GM12891 (cell line): ENCODE measurements at regions not wholly inside any gene's neighbourhood (a gene's known extent, or its start where the extent isn't known, plus 50 kb on each side); places are given as distances from the start of the nearest gene placed in this dataset.
A peak's percentile ranks its signal among the peaks of the same experiment; 100 is the strongest.
"Not testable (repeated sequence)": the region's sequence is repeated elsewhere in the genome, so short reads cannot be mapped to it uniquely, and the experiment has no call there.

ENCODE experiments used
- DNase-seq: peaks from one replicate; pipeline ENCODE4 v3.0.0; 2011; ENCODE audit warnings: low spot score; ENCODE audit not compliant: insufficient read length
- FAIRE-seq: peaks from 2 replicates; lab custom pipeline; 2011; peaks lifted over from hg19 to GRCh38; lab: Jason Lieb, UNC
- PAX5 ChIP-seq: IDR thresholded peaks from 2 replicates; pipeline ENCODE4 v1.6.1; 2011; ENCODE audit warnings: low read length, moderate library complexity, mild to moderate bottlenecking; ENCODE audit not compliant: insufficient read depth, severe bottlenecking
- POLR2A ChIP-seq: IDR thresholded peaks from 2 replicates; pipeline ENCODE4 v1.6.1; 2011; ENCODE audit warnings: low read depth, low read length, control low read depth
- POLR2AphosphoS5 ChIP-seq: IDR thresholded peaks from 2 replicates; pipeline ENCODE4 v1.6.1; 2011; ENCODE audit warnings: low read depth, low read length, control low read depth
- POU2F2 ChIP-seq: IDR thresholded peaks from 2 replicates; pipeline ENCODE4 v1.6.1; 2011; ENCODE audit warnings: low read depth, mild to moderate bottlenecking, control low read depth, low read length, moderate library complexity
- SPI1 ChIP-seq: IDR thresholded peaks from 2 replicates; pipeline ENCODE4 v1.6.1; 2011; ENCODE audit warnings: low read depth, low read length, control low read depth
- TAF1 ChIP-seq: IDR thresholded peaks from 2 replicates; pipeline ENCODE4 v1.6.1; 2011; ENCODE audit warnings: low read depth, low read length, control low read depth

GRCh38 chr6:21946298-21946783 is 350.5 kb downstream of the PRL start:
- no peak for FAIRE-seq
- TF ChIP-seq SPI1, result no peak
- TF ChIP-seq TAF1, result no peak
- TF ChIP-seq POLR2AphosphoS5, result no peak
- no peak for TF ChIP-seq POLR2A
- no peak for TF ChIP-seq POU2F2
- no peak for TF ChIP-seq PAX5
- DNase-seq, result no peak

- not testable (repeated sequence) for FAIRE-seq
These were observed 349.6 kb downstream of the PRL start for GRCh38 chr6:21947227-21947626.

GRCh38 chr6:21947731-21948386 is 349.0 kb downstream of the PRL start:
- DNase-seq (no peak), FAIRE-seq (no peak)
- TF ChIP-seq TAF1, result no peak

More at GRCh38 chr6:21947227-21947626, 349.6 kb downstream of the PRL start:
- not testable (repeated sequence) for DNase-seq

GRCh38 chr6:21949211-21949801 is 347.5 kb downstream of the PRL start:
- DNase-seq (no peak), FAIRE-seq (no peak)
- TF ChIP-seq SPI1, result no peak
- TF ChIP-seq POU2F2, result no peak
- no peak for TF ChIP-seq TAF1
- TF ChIP-seq PAX5, result no peak
- TF ChIP-seq POLR2A, result no peak
- TF ChIP-seq POLR2AphosphoS5, result no peak

GRCh38 chr6:21952367-21952766 is 344.5 kb downstream of the PRL start:
- DNase-seq, result no peak
- FAIRE-seq, result no peak
- TF ChIP-seq POLR2A (no peak), PAX5 (no peak), POU2F2 (no peak), POLR2AphosphoS5 (no peak), TAF1 (no peak), SPI1 (no peak)

- FAIRE-seq (no peak), DNase-seq (no peak)
- TF ChIP-seq POU2F2, result no peak
- peak; percentile 64 for TF ChIP-seq SPI1
These were observed 342.7 kb downstream of the PRL start for GRCh38 chr6:21953831-21954801.

- DNase-seq (no peak), FAIRE-seq (no peak)
- TF ChIP-seq POLR2AphosphoS5 (no peak), PAX5 (no peak), POU2F2 (no peak), POLR2A (no peak), SPI1 (no peak), TAF1 (no peak)
These were observed 341.7 kb downstream of the PRL start for GRCh38 chr6:21955053-21955595.

GRCh38 chr6:21955951-21956350 is 340.9 kb downstream of the PRL start:
- DNase-seq (no peak), FAIRE-seq (no peak)
- no peak for TF ChIP-seq SPI1
- TF ChIP-seq TAF1, result no peak
- no peak for TF ChIP-seq PAX5

GRCh38 chr6:21958428-21958827 is 338.4 kb downstream of the PRL start:
- DNase-seq (no peak), FAIRE-seq (no peak)
- TF ChIP-seq TAF1 (no peak), POU2F2 (no peak), PAX5 (no peak), POLR2A (no peak), SPI1 (no peak), POLR2AphosphoS5 (no peak)

- no peak for FAIRE-seq
- no peak for DNase-seq
- no peak for TF ChIP-seq POU2F2
- TF ChIP-seq POLR2A, result no peak
- TF ChIP-seq TAF1, result no peak
- TF ChIP-seq POLR2AphosphoS5, result no peak
- TF ChIP-seq SPI1, result no peak
- no peak for TF ChIP-seq PAX5
These were observed 335.6 kb downstream of the PRL start for GRCh38 chr6:21961226-21961625.
